PC-3 (cell line): ENCODE measurements at regions not wholly inside any gene's neighbourhood (a gene's known extent, or its start where the extent isn't known, plus 50 kb on each side); places are given as distances from the start of the nearest gene placed in this dataset.

ENCODE experiments used
- EZH2 ChIP-seq: fragments of 300-600 bp; sonication (generic); IDR thresholded peaks from one replicate; pipeline ENCODE4 v1.6.1; 2017; ENCODE audit warnings: antibody characterized with exemption, mild to moderate bottlenecking, low read length; ENCODE audit not compliant: unreplicated experiment
- EZH2phosphoT487 ChIP-seq: fragments of 300-600 bp; sonication (generic); IDR thresholded peaks from 2 replicates; pipeline ENCODE4 v1.6.1; 2018; ENCODE audit warnings: mild to moderate bottlenecking, antibody characterized with exemption, low read length, borderline replicate concordance
- TF ChIP-seq, protein P1 (sequence below): fragments of 300-600 bp; sonication (generic); conservative IDR thresholded peaks from 2 replicates; pipeline ENCODE4 v1.5.1; 2017; ENCODE audit warnings: antibody characterized with exemption, low read depth, mild to moderate bottlenecking, low read length

- TF ChIP-seq EZH2 (no peak), EZH2phosphoT487 (no peak)
- TF ChIP-seq, protein P1, sequence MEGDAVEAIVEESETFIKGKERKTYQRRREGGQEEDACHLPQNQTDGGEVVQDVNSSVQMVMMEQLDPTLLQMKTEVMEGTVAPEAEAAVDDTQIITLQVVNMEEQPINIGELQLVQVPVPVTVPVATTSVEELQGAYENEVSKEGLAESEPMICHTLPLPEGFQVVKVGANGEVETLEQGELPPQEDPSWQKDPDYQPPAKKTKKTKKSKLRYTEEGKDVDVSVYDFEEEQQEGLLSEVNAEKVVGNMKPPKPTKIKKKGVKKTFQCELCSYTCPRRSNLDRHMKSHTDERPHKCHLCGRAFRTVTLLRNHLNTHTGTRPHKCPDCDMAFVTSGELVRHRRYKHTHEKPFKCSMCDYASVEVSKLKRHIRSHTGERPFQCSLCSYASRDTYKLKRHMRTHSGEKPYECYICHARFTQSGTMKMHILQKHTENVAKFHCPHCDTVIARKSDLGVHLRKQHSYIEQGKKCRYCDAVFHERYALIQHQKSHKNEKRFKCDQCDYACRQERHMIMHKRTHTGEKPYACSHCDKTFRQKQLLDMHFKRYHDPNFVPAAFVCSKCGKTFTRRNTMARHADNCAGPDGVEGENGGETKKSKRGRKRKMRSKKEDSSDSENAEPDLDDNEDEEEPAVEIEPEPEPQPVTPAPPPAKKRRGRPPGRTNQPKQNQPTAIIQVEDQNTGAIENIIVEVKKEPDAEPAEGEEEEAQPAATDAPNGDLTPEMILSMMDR = no peak
Observed at GRCh38 chr2:157164370-157164769, 93.1 kb upstream of the GALNT5 start.
